Activated naive CD8-positive, alpha-beta T cell treated with anti-CD3 and anti-CD28 coated beads for 36 hours (primary cell): ENCODE measurements at regions not wholly inside any gene's neighbourhood (a gene's known extent, or its start where the extent isn't known, plus 50 kb on each side); places are given as distances from the start of the nearest gene placed in this dataset.
"Not testable (repeated sequence)": the region's sequence is repeated elsewhere in the genome, so short reads cannot be mapped to it uniquely, and the experiment has no call there.

Experiments
- DNase-seq: peaks from one replicate; pipeline ENCODE4 v3.0.0; 2021
- H3K27ac Mint-ChIP-seq: one replicate; pipeline ENCODE4 v1.8.0; 2022; ENCODE audit warnings: mild to moderate bottlenecking, moderate library complexity, mixed read lengths
- H3K27me3 Mint-ChIP-seq: one replicate; pipeline ENCODE4 v1.8.0; 2022; ENCODE audit warnings: mild to moderate bottlenecking, mixed read lengths
- H3K36me3 Mint-ChIP-seq: one replicate; pipeline ENCODE4 v1.8.0; 2021; ENCODE audit warnings: mild to moderate bottlenecking, mixed read lengths
- H3K4me1 Mint-ChIP-seq: one replicate; pipeline ENCODE4 v1.8.0; 2021; ENCODE audit warnings: mixed read lengths
- H3K4me3 Mint-ChIP-seq: one replicate; pipeline ENCODE4 v1.8.0; 2022; ENCODE audit warnings: mild to moderate bottlenecking, moderate library complexity, mixed read lengths
- H3K9me3 Mint-ChIP-seq: one replicate; pipeline ENCODE4 v1.8.0; 2022; ENCODE audit warnings: mixed read lengths

DNA sequence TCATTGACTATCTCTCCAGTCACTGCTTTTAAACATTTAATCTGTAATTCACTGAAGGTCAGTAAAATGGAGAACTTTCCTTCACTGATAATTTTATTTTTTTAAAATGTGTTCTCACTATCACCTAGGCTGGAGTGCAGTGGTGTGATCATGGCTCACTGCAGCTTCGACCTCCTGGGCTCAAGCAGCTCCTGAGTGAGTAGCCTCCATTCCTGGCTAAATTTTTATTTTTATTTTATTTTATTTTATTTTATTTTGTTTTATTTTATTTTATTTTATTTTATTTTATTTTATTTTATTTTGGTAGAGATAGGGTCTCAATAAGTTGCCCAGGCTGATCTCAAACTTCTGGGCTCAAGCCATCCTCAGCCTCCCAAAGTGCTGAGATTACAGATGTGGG is 446.5 kb downstream of the TAFA4 start:
- not testable (repeated sequence) for H3K27ac Mint-ChIP-seq, DNase-seq, H3K4me3 Mint-ChIP-seq, H3K27me3 Mint-ChIP-seq, H3K36me3 Mint-ChIP-seq, H3K9me3 Mint-ChIP-seq, H3K4me1 Mint-ChIP-seq

DNA sequence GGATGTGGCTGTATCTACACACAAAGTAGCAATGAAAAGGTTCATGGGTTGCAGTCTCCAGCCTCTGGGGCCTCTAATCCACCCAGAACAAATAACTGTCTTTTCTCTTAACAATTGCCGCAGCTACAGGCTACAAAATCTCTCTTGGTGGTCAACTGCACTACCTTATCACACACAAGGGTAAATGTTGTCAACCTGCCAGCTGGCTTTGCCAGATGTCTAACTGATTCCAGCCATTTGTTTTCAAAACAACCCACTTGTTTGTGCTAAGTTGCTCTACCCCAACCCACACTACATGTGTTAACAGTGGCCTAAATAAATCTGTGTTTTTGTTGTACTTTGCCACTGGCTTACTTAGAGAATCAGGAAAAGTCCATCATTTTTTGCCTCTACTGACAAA is 447.3 kb downstream of the TAFA4 start:
- no peak for DNase-seq
- H3K27ac Mint-ChIP-seq, result no peak overlapping the region
- no peaks in the 10 kb centered on the region for H3K4me1 Mint-ChIP-seq
- H3K4me3 Mint-ChIP-seq, result no peak overlapping the region
- no peaks in the 10 kb centered on the region for H3K27me3 Mint-ChIP-seq
- no peaks in the 10 kb centered on the region for H3K36me3 Mint-ChIP-seq
- H3K9me3 Mint-ChIP-seq, result no peaks in the 10 kb centered on the region

DNA sequence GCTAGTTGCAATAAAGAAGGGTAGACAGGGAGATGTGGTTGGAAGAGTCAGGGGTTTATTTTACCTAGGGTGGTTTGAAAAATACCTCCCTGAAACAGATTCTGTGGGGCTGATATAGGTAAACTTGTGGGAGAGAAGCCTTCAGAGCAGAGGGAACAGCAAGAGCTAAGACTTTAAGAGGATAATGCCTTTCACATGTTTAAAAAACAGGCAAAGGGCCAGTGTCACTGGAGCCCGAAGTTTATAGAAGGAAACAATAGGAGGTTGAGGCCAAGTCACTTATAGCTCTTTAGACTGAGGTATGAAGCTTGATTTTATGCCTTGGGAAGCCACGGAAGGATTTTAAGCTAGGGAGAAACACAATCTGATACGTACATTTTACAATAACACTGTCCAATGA is 448.7 kb downstream of the TAFA4 start:
- no peaks in the 10 kb centered on the region for H3K4me1 Mint-ChIP-seq
- no peak for DNase-seq
- H3K4me3 Mint-ChIP-seq, result no peak overlapping the region
- H3K36me3 Mint-ChIP-seq, result no peaks in the 10 kb centered on the region
- no peaks in the 10 kb centered on the region for H3K27me3 Mint-ChIP-seq
- H3K9me3 Mint-ChIP-seq, result no peaks in the 10 kb centered on the region
- no peak overlapping the region for H3K27ac Mint-ChIP-seq

DNA sequence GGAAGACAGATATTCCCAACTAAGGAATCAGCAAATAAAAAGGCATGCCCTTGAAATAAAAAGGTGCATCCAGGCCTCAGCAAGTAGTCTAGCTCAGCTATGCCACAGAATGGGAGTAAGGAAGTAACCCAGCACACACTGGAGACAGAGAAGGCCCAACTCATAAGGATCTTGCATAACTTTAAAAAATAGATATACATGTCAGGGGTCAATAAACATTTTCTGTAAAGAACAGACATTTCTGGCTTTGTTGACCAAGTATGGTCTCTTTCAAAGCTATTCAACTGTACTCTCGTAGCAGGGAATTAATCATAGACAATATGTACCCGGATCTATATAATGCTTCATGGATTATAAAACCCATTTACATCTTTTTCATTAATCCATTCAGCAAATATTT is 449.3 kb downstream of the TAFA4 start:
- no peak overlapping the region for H3K27ac Mint-ChIP-seq
- no peaks in the 10 kb centered on the region for H3K27me3 Mint-ChIP-seq
- no peaks in the 10 kb centered on the region for H3K36me3 Mint-ChIP-seq

DNA sequence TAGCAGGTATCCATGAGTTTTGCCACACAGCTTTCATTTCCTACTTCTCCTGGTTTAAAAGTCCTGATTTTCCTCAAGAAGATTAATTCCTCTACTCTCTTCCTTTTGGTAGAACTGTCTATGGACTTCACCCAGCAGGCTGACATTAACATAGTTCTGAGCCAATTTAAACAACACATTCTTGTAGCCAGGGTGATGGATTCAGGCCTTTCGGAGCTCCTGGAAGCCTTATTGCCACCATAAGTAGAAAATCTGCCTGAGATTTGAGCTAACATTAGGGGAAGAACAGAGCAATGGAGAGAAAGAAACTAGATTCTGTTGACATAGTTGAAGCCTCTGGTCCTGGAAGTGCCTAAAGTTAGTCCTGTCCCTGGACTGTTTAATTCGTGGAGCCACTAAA is 449.8 kb downstream of the TAFA4 start:
- Mint-ChIP-seq H3K4me1 (no peaks in the 10 kb centered on the region), H3K27ac (no peak overlapping the region), H3K27me3 (no peaks in the 10 kb centered on the region), H3K4me3 (no peak overlapping the region), H3K36me3 (no peaks in the 10 kb centered on the region), H3K9me3 (no peaks in the 10 kb centered on the region)
- DNase-seq, result no peak

More for the DNA sequence above, 449.3 kb downstream of the TAFA4 start:
- Mint-ChIP-seq H3K9me3 (no peaks in the 10 kb centered on the region), H3K4me3 (no peak overlapping the region), H3K4me1 (no peaks in the 10 kb centered on the region)
- DNase-seq, result no peak

DNA sequence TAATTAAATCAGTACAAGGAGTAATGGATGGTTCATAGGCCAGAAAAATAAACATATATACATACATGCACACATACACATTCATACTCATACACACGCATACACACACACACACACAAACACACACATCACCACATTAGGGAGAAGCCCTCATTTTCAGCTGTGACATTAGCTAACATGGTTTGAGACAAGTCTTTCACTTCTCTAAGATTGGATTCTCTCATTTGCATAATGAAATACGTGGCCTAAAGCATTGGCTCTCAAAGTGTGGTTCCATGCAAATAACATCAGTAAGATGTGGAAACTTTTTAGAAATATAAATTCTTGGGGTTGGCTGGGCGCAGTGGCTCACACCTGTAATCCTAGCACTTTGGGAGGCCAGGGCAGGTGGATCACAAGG is 452.6 kb downstream of the TAFA4 start:
- no peaks in the 10 kb centered on the region for H3K4me1 Mint-ChIP-seq
- no peaks in the 10 kb centered on the region for H3K9me3 Mint-ChIP-seq
- no peak overlapping the region for H3K4me3 Mint-ChIP-seq
- no peaks in the 10 kb centered on the region for H3K36me3 Mint-ChIP-seq
- H3K27ac Mint-ChIP-seq, result no peak overlapping the region
- no peaks in the 10 kb centered on the region for H3K27me3 Mint-ChIP-seq
- DNase-seq, result no peak

DNA sequence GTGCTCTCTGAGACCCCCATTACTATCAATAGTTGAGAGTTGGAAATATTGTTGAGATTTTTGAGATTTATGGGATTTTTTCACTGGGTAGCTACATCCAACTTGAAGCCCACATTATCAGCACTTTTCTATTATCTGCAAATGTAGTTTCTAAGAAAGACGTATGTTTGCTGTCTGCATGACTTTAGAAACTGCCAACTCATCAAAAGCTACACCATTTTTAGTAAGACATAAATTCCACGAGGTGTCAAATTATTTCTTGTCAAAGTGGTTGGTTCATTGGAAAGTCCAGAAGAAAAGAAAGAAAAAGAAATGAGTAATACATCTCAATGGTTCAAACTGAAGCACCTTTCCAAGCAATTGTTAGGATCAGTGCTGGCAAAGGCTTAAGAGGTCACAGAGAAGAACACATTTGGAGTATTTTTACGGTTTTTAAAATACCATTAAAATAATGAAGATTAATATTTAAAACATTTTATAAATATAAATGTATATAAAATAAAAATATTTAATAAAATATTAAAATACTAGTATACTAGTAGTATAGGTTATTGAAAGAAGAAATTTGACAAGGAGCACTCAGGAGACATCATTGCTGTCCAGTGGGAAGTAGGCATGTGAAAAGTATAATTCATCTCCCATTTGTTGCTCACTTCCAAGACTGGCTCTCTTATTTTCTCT is 463.5 kb downstream of the TAFA4 start:
- Mint-ChIP-seq H3K4me3 (no peak overlapping the region), H3K4me1 (no peaks in the 10 kb centered on the region), H3K36me3 (peaks cover 8% of the 10 kb centered on the region), H3K9me3 (peaks cover 9% of the 10 kb centered on the region), H3K27me3 (no peaks in the 10 kb centered on the region), H3K27ac (no peak overlapping the region)
- DNase-seq, result no peak

DNA sequence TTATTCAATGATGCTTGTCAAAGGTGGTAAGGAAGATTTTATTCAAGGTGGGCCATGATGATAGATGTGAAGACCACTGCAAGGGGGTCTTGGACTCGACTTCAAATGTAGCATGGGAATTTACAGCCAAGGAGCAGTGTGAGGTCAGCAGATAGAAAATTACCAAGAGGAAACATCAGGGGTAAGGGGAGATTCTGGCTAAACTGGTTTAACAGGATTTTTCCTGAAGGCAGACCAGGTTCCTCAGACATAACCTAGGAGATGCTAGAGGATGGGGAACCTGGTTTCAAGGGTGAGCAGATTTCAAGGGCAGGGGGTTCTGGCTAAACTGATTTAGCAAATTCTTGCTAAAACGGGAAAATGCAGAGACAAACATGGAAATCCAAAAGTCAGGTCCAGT is 464.9 kb downstream of the TAFA4 start:
- H3K9me3 Mint-ChIP-seq, result peaks cover 9% of the 10 kb centered on the region
- DNase-seq, result no peak
- H3K4me3 Mint-ChIP-seq, result no peak overlapping the region
- H3K27ac Mint-ChIP-seq, result no peak overlapping the region
- H3K4me1 Mint-ChIP-seq, result no peaks in the 10 kb centered on the region
- H3K36me3 Mint-ChIP-seq, result peaks cover 8% of the 10 kb centered on the region
- H3K27me3 Mint-ChIP-seq, result no peaks in the 10 kb centered on the region

DNA sequence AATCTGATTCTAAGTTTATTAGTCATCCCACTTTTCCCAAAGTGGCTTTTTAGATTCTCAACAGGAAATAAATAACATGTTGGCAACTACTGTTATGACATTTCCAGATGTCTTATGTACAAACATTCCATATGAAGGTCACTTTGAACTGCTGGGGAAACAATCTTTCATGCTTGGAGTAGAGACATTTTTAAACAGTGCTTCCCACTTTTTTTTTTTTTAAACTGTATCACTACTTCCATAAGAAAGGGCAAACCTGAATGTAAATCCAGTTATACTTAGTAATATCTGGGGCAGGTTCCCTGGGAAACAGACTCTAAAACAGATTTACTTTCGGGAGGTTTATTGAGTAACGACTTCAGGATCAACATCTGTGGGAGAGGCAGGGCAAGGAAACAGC is 473.8 kb downstream of the TAFA4 start:
- Mint-ChIP-seq H3K36me3 (peaks cover 16% of the 10 kb centered on the region), H3K27me3 (no peaks in the 10 kb centered on the region), H3K27ac (no peak overlapping the region), H3K9me3 (peaks cover 2% of the 10 kb centered on the region), H3K4me3 (no peak overlapping the region), H3K4me1 (no peaks in the 10 kb centered on the region)
- no peak for DNase-seq

DNA sequence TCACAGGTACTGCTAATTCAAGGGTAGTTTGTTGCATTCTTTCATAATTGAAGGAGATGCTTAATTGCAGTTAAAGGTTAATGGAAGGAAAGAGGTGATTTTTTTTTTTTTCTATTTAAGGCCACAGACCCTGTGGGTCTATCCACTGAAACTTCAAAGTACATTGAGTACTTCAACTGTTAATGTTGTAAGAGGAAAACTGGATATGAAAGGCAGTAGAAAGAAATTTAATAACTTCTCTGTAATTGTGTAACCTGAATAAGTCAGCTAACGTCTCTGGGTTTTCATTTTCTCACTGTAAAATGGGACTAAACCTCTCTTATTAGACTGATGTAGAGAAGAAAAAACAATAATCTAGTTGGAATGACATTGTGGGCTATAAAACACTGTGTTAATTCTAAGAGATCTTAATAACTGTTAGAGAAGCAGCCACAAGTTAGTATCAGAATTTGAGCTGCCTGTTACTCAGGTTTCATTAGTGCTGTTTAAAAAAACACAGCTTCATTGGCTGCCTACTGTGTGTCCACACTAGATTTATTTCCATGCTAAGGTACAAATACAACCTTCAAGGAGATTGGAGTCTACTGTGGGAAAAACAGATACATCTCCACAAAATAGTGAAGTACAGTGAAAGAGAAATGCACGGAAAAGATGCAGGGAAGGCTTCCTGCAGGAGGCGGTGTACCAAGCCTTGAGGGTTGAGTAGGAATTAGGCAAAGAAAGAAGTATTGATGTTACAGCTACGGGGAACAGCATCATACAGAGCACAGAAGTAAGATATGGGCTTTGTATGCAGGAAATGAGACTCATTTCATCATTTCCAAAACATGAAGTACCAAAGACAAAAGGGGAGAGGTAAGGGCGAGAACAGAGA is 483.6 kb downstream of the TAFA4 start:
- H3K27ac Mint-ChIP-seq, result no peak overlapping the region
- no peak for DNase-seq
- peaks cover 4% of the 10 kb centered on the region for H3K36me3 Mint-ChIP-seq
- H3K9me3 Mint-ChIP-seq, result peaks cover 3% of the 10 kb centered on the region
- no peaks in the 10 kb centered on the region for H3K4me1 Mint-ChIP-seq
- H3K4me3 Mint-ChIP-seq, result no peak overlapping the region
- H3K27me3 Mint-ChIP-seq, result no peaks in the 10 kb centered on the region

DNA sequence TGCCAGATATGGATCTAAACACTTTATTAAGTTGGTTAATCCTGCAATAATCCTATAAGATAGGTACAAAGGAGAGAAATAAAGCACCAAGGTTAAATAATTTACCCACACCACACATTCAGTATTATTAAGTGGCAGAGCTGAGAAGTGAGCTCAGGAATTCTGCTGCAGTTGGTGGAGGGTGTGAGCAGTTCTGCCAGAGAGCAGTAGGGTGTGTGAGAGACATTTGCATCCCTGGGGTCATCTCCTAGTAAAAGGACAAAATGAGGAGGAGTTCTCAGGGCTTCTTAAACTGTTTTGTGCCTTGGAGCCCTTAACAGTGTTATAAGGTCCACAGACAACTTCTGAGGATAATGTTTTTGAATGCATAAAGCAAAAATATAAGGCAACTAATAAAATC is 484.5 kb downstream of the TAFA4 start:
- Mint-ChIP-seq H3K9me3 (peaks cover 3% of the 10 kb centered on the region), H3K27me3 (no peaks in the 10 kb centered on the region), H3K27ac (no peak overlapping the region), H3K4me1 (no peaks in the 10 kb centered on the region), H3K4me3 (no peak overlapping the region), H3K36me3 (peaks cover 4% of the 10 kb centered on the region)
- DNase-seq, result no peak

DNA sequence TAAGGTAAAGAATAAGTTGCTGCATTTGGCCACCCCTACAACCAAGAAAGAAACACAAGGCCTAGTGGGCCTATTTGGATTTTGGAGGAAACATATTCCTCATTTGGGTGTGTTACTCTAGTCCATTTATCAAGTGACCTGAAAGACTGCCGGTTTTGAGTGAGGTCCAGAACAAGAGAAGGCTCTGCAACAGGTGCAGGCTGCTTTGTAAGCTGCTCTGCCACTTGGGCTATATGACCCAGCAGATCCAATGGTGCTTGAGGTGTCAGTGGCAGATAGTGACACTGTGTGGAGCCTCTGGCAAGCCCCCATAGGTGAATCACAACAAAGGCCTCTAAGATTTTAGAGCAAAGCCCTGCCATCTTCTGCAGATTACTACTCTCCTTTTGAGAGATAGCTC is 491.3 kb downstream of the TAFA4 start:
- peaks cover 5% of the 10 kb centered on the region for H3K9me3 Mint-ChIP-seq
- H3K27ac Mint-ChIP-seq, result no peak overlapping the region
- no peak overlapping the region for H3K4me3 Mint-ChIP-seq
- H3K27me3 Mint-ChIP-seq, result no peaks in the 10 kb centered on the region
- no peak for DNase-seq
- no peaks in the 10 kb centered on the region for H3K4me1 Mint-ChIP-seq
- peaks cover 8% of the 10 kb centered on the region for H3K36me3 Mint-ChIP-seq

DNA sequence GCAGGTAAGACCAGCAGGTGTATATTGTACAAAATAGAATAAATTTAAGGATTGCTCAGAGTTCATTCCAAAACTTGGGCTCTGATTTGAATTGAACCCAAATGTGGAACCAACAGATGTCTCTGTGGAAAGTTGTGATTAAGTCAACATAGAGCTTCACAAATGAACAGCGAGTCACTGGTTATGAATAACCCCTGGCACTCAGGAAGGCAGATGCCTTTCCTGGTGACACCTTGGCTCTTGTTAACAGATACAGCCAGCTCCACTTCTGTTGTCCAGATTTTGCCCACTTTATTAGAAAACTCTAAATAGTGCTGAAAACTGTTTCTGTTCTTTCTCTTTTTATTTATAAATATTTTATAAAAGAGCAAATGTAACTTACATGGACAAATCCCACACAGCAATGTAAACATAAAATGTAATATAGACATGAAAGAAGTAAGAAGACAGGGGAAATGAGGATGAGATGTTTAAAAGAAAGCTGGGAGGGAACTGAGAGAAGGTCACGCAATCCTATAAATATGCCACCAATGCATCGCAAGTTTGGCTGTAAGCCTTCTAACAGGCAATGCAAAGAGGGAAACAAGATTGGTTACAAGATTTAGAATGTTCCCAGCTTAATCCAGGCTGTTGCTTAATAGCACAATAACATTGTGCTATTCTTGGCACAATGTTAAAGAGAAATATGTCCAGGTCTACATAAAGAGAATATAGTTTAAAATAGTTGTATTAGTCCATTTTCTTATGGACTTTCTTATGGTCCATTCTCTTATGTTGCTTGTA is 495.5 kb downstream of the TAFA4 start:
- no peak overlapping the region for H3K4me3 Mint-ChIP-seq
- no peaks in the 10 kb centered on the region for H3K27me3 Mint-ChIP-seq
- DNase-seq, result no peak
- no peaks in the 10 kb centered on the region for H3K4me1 Mint-ChIP-seq
- peaks cover 8% of the 10 kb centered on the region for H3K36me3 Mint-ChIP-seq
- H3K27ac Mint-ChIP-seq, result no peak overlapping the region
- H3K9me3 Mint-ChIP-seq, result peaks cover 5% of the 10 kb centered on the region

DNA sequence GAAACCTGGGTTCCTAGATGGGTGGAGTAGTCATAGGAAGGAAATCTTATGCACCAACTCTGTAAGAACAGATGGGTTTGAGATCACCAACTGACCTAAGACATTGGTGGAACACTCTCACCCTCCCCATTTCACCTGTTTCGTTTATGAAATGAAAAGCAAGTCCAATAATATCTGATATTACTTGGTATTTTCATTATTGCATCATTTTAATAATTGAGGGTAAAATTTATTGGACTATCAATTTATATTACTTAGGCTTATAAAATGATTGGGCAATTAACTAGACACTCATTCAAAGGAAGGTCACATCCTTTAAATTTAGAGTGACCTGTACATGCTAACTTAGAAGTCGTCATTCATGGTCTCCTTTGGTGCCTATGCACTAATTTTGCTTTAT is 503.9 kb downstream of the TAFA4 start:
- no peaks in the 10 kb centered on the region for H3K9me3 Mint-ChIP-seq
- DNase-seq, result no peak
- no peak overlapping the region for H3K27ac Mint-ChIP-seq
- H3K27me3 Mint-ChIP-seq, result no peaks in the 10 kb centered on the region
- H3K4me3 Mint-ChIP-seq, result no peak overlapping the region
- no peaks in the 10 kb centered on the region for H3K4me1 Mint-ChIP-seq
- no peaks in the 10 kb centered on the region for H3K36me3 Mint-ChIP-seq

DNA sequence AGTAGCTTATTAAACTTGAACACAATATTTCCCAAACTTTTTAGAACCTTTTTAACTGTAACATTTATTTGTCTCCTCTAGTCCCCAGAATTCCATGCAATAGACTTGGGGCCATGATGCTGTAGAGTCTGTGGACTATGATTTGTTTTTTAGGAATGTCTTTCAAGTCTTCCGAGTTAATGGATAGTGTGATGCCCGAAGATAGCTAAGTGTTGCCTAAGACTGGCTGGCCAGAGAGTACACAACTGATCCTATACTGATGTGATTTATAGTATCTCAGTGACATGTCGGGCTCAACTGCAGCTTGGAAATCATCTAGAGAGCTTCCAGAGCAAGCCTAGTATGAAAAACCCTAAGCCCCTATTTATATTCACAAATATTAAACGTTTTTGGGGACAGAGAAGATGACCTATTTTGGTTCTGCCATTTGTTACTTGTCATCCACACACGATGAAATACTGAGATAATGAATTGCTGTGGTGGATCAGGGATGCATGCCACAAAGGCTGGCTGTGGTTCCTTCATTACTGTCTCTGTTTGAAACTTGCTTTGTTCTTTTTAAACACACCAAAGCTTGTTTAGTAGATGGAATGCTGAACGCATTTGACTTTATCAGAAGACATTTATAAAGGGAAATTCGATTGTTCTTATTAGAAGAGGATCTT is 507.4 kb downstream of the TAFA4 start:
- DNase-seq, result no peak
- no peaks in the 10 kb centered on the region for H3K36me3 Mint-ChIP-seq
- H3K27ac Mint-ChIP-seq, result no peak overlapping the region
- no peaks in the 10 kb centered on the region for H3K27me3 Mint-ChIP-seq
- no peaks in the 10 kb centered on the region for H3K4me1 Mint-ChIP-seq
- no peak overlapping the region for H3K4me3 Mint-ChIP-seq
- H3K9me3 Mint-ChIP-seq, result no peaks in the 10 kb centered on the region
